A549 (cell line): ENCODE measurements at regions not wholly inside any gene's neighbourhood (a gene's known extent, or its start where the extent isn't known, plus 50 kb on each side); places are given as distances from the start of the nearest gene placed in this dataset.

Experiments used
- ATAC-seq, 2 experiments: fragments of 200-7000 bp in 1 of 2; fragments of >200 bp in 1 of 2; cut with Nextera tagmentation in 1 of 2; cut with Tn5 transposase in 1 of 2; 3 replicates each; pipeline versions ENCODE4 v1.8.0 to v1.9.1; 2018 to 2020; ENCODE audit warnings: mild to moderate bottlenecking in 1 of 2, moderate library complexity in 1 of 2
- CTCF ChIA-PET: fragments of 300-600 bp; sonication (Branson Sonifier 250); formaldehyde crosslinking; extraction: SDS; loops from one replicate; lab custom pipeline; 2021; ENCODE audit warnings: antibody characterized with exemption, inconsistent platforms; lab: Yijun Ruan, JAX
- POLR2A ChIA-PET: fragments of 350-600 bp; formaldehyde crosslinking; extraction: SDS; loops from one replicate; lab custom pipeline; 2021; ENCODE audit warnings: antibody characterized with exemption, inconsistent platforms; lab: Yijun Ruan, JAX
- DNase-seq, 2 experiments: peaks; one replicate each; pipeline versions ENCODE4 v3.0.0 to v3.0.0-alpha.2; 2011 to 2016; ENCODE audit warnings: low read depth in 1 of 2, low spot score in 1 of 2
- FAIRE-seq: peaks from 2 replicates; lab custom pipeline; 2011; peaks lifted over from hg19 to GRCh38; lab: Jason Lieb, UNC
- H3K27ac ChIP-seq, 2 experiments: fragments of >200 bp; sonication (Bioruptor Twin); formaldehyde crosslinking; 3 replicates each; pipeline ENCODE4 v1.5.1; 2016 to 2017
- H3K4me1 ChIP-seq: fragments of >200 bp; sonication (Bioruptor Twin); formaldehyde crosslinking; 3 replicates; pipeline ENCODE4 v1.6.1; 2016
- H3K4me2 ChIP-seq: fragments of >200 bp; sonication (Bioruptor Twin); formaldehyde crosslinking; 3 replicates; pipeline ENCODE4 v1.6.1; 2016
- H3K4me3 ChIP-seq: fragments of >200 bp; sonication (Bioruptor Twin); formaldehyde crosslinking; 3 replicates; pipeline ENCODE4 v1.5.1; 2016
- H3K9me3 ChIP-seq: fragments of >200 bp; sonication (Bioruptor Twin); formaldehyde crosslinking; 3 replicates; pipeline ENCODE4 v1.6.1; 2016
- CBX8 ChIP-seq: fragments of 200-600 bp; sonication (generic); IDR thresholded peaks from 2 replicates; pipeline ENCODE4 v1.6.1; 2016
- CEBPB ChIP-seq, 2 experiments: fragments of >200 bp in 1 of 2; sonication (Bioruptor Twin) in 1 of 2; formaldehyde crosslinking in 1 of 2; IDR thresholded peaks; 2 replicates each; pipeline ENCODE4 v1.6.1; 2012 to 2016
- CHD4 ChIP-seq: fragments of 200-600 bp; sonication (generic); IDR thresholded peaks from 2 replicates; pipeline ENCODE4 v1.6.1; 2016; ENCODE audit warnings: antibody characterized with exemption, mild to moderate bottlenecking, borderline replicate concordance
- CTCF ChIP-seq: fragments of >200 bp; sonication (Bioruptor Twin); formaldehyde crosslinking; IDR thresholded peaks from 3 replicates; pipeline ENCODE4 v1.5.1; 2016
- EHF ChIP-seq: fragments of 250-450 bp; sonication (Bioruptor Pico); IDR thresholded peaks from 2 replicates; pipeline ENCODE4 v1.5.0; 2020; ENCODE audit warnings: mild to moderate bottlenecking
- EHMT2 ChIP-seq: fragments of 200-600 bp; sonication (generic); IDR thresholded peaks from 2 replicates; pipeline ENCODE4 v1.6.1; 2016; ENCODE audit warnings: antibody characterized with exemption, low read depth, mild to moderate bottlenecking, moderate library complexity
- EP300 ChIP-seq, 2 experiments: fragments of >200 bp; sonication (Bioruptor Twin); formaldehyde crosslinking; IDR thresholded peaks; 2 replicates in 1 of 2; 3 replicates in 1 of 2; pipeline ENCODE4 v1.6.1; 2016 to 2017
- FOSL2 ChIP-seq, 2 experiments: fragments of 450-650 bp in 1 of 2; fragments of >200 bp in 1 of 2; sonication (Bioruptor Twin) in 1 of 2; formaldehyde crosslinking; IDR thresholded peaks; 2 replicates each; pipeline versions ENCODE4 v1.5.0 to v1.6.1; 2016 to 2020; ENCODE audit warnings: mild to moderate bottlenecking in 1 of 2, moderate library complexity in 1 of 2
- HDAC2 ChIP-seq: fragments of 200-600 bp; sonication (generic); IDR thresholded peaks from 2 replicates; pipeline ENCODE4 v1.6.1; 2016
- HES2 ChIP-seq: fragments of >200 bp; sonication (Bioruptor Twin); formaldehyde crosslinking; IDR thresholded peaks from 2 replicates; pipeline ENCODE4 v1.6.1; 2016
- HMGXB4 ChIP-seq: fragments of 250-450 bp; sonication (Bioruptor Pico); IDR thresholded peaks from 2 replicates; pipeline ENCODE4 v1.5.0; 2021; ENCODE audit warnings: mild to moderate bottlenecking, moderate library complexity, borderline replicate concordance
- HOXB13 ChIP-seq: fragments of 250-450 bp; sonication (Bioruptor Pico); IDR thresholded peaks from 2 replicates; pipeline ENCODE4 v1.5.0; 2020; ENCODE audit warnings: low read depth, mild to moderate bottlenecking, moderate library complexity
- HOXB5 ChIP-seq: fragments of 250-450 bp; sonication (Bioruptor Pico); IDR thresholded peaks from 2 replicates; pipeline ENCODE4 v1.5.0; 2020; ENCODE audit warnings: mild to moderate bottlenecking, moderate library complexity
- JUNB ChIP-seq: fragments of >200 bp; sonication (Bioruptor Twin); formaldehyde crosslinking; IDR thresholded peaks from 2 replicates; pipeline ENCODE4 v1.6.1; 2016
- MAX ChIP-seq: IDR thresholded peaks from 2 replicates; pipeline ENCODE4 v1.6.1; 2012
- MAZ ChIP-seq: fragments of 150-350 bp; IDR thresholded peaks from 2 replicates; pipeline ENCODE4 v1.6.1; 2014; ENCODE audit warnings: antibody characterized with exemption, low read depth, low read length, borderline replicate concordance
- NFE2L2 ChIP-seq: fragments of 150-350 bp; conservative IDR thresholded peaks from 2 replicates; pipeline ENCODE4 v1.6.1; 2014; ENCODE audit warnings: low read length
- NPAS2 ChIP-seq: fragments of 250-450 bp; sonication (Bioruptor Pico); IDR thresholded peaks from 2 replicates; pipeline ENCODE4 v1.8.0; 2022; ENCODE audit warnings: mild to moderate bottlenecking, moderate library complexity, borderline replicate concordance
- NR3C1 ChIP-seq: fragments of >200 bp; sonication (Bioruptor Twin); formaldehyde crosslinking; IDR thresholded peaks from 3 replicates; pipeline ENCODE4 v1.6.1; 2017
- POLR2A ChIP-seq: IDR thresholded peaks from 2 replicates; pipeline ENCODE4 v1.6.1; 2012; ENCODE audit warnings: mild to moderate bottlenecking, low read length
- RAD21 ChIP-seq, 2 experiments: fragments of >200 bp in 1 of 2; sonication (Bioruptor Twin) in 1 of 2; formaldehyde crosslinking in 1 of 2; IDR thresholded peaks in 1 of 2; conservative IDR thresholded peaks in 1 of 2; 2 replicates in 1 of 2; 3 replicates in 1 of 2; pipeline ENCODE4 v1.6.1; 2012 to 2018; ENCODE audit warnings: inconsistent platforms in 1 of 2
- RCOR1 ChIP-seq: fragments of 150-350 bp; IDR thresholded peaks from 2 replicates; pipeline ENCODE4 v1.6.1; 2014; ENCODE audit warnings: antibody characterized with exemption, low read length, low read depth
- RFX5 ChIP-seq: fragments of 450-650 bp; IDR thresholded peaks from 2 replicates; pipeline ENCODE4 v1.7.1; 2014; ENCODE audit warnings: antibody characterized with exemption, mild to moderate bottlenecking, moderate library complexity
- SMC3 ChIP-seq: fragments of >200 bp; sonication (Bioruptor Twin); formaldehyde crosslinking; IDR thresholded peaks from 3 replicates; pipeline ENCODE4 v1.6.1; 2018; ENCODE audit warnings: inconsistent platforms
- TFCP2L1 ChIP-seq: fragments of 250-450 bp; sonication (Bioruptor Pico); IDR thresholded peaks from 2 replicates; pipeline ENCODE4 v1.5.0; 2021; ENCODE audit warnings: mild to moderate bottlenecking
- TP53 ChIP-seq: fragments of 250-450 bp; sonication (Bioruptor Pico); IDR thresholded peaks from 2 replicates; pipeline ENCODE4 v1.5.0; 2021; ENCODE audit warnings: mild to moderate bottlenecking, moderate library complexity
- USF2 ChIP-seq: fragments of 450-650 bp; IDR thresholded peaks from 2 replicates; pipeline ENCODE4 v1.6.1; 2014; ENCODE audit warnings: antibody characterized with exemption
- ZC3H11A ChIP-seq: fragments of 450-650 bp; IDR thresholded peaks from 2 replicates; pipeline ENCODE4 v1.6.1; 2014; ENCODE audit warnings: antibody characterized with exemption, mild to moderate bottlenecking
- ZFP36 ChIP-seq: fragments of 450-650 bp; IDR thresholded peaks from 2 replicates; pipeline ENCODE4 v1.6.1; 2014; ENCODE audit warnings: borderline replicate concordance; ENCODE audit not compliant: partially characterized antibody
- ZNF302 ChIP-seq: fragments of 250-450 bp; sonication (Bioruptor Pico); IDR thresholded peaks from 2 replicates; pipeline ENCODE4 v1.9.0; 2021; ENCODE audit warnings: inconsistent platforms, mild to moderate bottlenecking, moderate library complexity
- ZSCAN20 ChIP-seq: fragments of 250-450 bp; sonication (Bioruptor Pico); IDR thresholded peaks from 2 replicates; pipeline ENCODE4 v1.8.0; 2022; ENCODE audit warnings: mild to moderate bottlenecking, moderate library complexity
- WGBS: methylation state at CpG from one replicate; pipeline ENCODE4 v1.1.6; 2017; ENCODE audit errors: missing lambda C conversion rate; 5-methylcytosine and 5-hydroxymethylcytosine counted together

GRCh38 chr22:48084041-48084728 lies 1321.7 kb downstream of the TBC1D22A start:
- no peaks in the 10 kb centered on the region for H3K9me3 ChIP-seq
- H3K4me2 ChIP-seq = no peak overlapping the region
- ATAC-seq = no peak
- POLR2A ChIA-PET = no interaction called here
- no peak for TF ChIP-seq ZFP36
- no peak for TF ChIP-seq RCOR1
- TF ChIP-seq RAD21 (conservative IDR thresholded peaks at IDR 0.05 in 1 of 2, IDR thresholded peaks at IDR 0.05 in 1 of 2) = no peak
- TF ChIP-seq HOXB5 (CRISPR knock-in tag) = no peak
- no peak for TF ChIP-seq HES2
- no peak for TF ChIP-seq HMGXB4 (CRISPR knock-in tag)
- no peak for TF ChIP-seq RFX5
- no peak for TF ChIP-seq HDAC2
- TF ChIP-seq JUNB = no peak
- TF ChIP-seq CTCF = no peak
- TF ChIP-seq EHF (CRISPR knock-in tag) = no peak
- no peak for TF ChIP-seq NPAS2 (CRISPR knock-in tag)
- TF ChIP-seq CBX8 = no peak
- TF ChIP-seq TP53 (CRISPR knock-in tag) = no peak
- TF ChIP-seq EP300 (IDR thresholded peaks at IDR 0.05) = no peak
- no peak for TF ChIP-seq ZNF302
- TF ChIP-seq CHD4 = no peak
- no peak for TF ChIP-seq NFE2L2
- TF ChIP-seq TFCP2L1 (CRISPR knock-in tag) = no peak
- H3K4me1 ChIP-seq = no peaks in the 10 kb centered on the region
- 89% methylated on average over 10 of the region's 13 CpGs for WGBS
- FAIRE-seq = no peak
- no peak overlapping the region for H3K27ac ChIP-seq
- DNase-seq = no peak
- CTCF ChIA-PET = interaction anchor here (1.0 kb wide), 1 partner anchor 8 kb away, joined by 3 read pairs; no protein-coding TSS in a partner anchor
- no peak overlapping the region for H3K4me3 ChIP-seq

- 87% methylated on average over 7 of the region's 10 CpGs for WGBS
- Histone ChIP-seq H3K27ac (no peak overlapping the region), H3K4me1 (no peaks in the 10 kb centered on the region), H3K4me3 (no peak overlapping the region), H3K9me3 (no peaks in the 10 kb centered on the region), H3K4me2 (no peak overlapping the region)
- TF ChIP-seq NPAS2 (CRISPR knock-in tag) (no peak), ZFP36 (no peak), HOXB13 (no peak), SMC3 (no peak), NR3C1 (no peak), ZSCAN20 (CRISPR knock-in tag) (no peak), RAD21 (conservative IDR thresholded peaks at IDR 0.05 in 1 of 2, IDR thresholded peaks at IDR 0.05 in 1 of 2) (no peak), POLR2A (no peak), ZC3H11A (no peak), USF2 (no peak), MAZ (no peak), CEBPB (IDR thresholded peaks at IDR 0.05) (no peak), EHMT2 (no peak), MAX (no peak), FOSL2 (IDR thresholded peaks at IDR 0.05) (no peak), FOSL2 (CRISPR knock-in tag; IDR thresholded peaks at IDR 0.05) (no peak)
- ChIA-PET CTCF (interaction anchor here (1.0 kb wide), 1 partner anchor 9 kb away, joined by 3 read pairs; no protein-coding TSS in a partner anchor), POLR2A (no interaction called here)
- ATAC-seq = no peak
- no peak for DNase-seq
- FAIRE-seq = no peak
These were observed 1321.1 kb downstream of the TBC1D22A start for GRCh38 chr22:48083502-48083901.
